Right ventricle myocardium inferior (tissue), 1 donor: ENCODE measurements at regions not wholly inside any gene's neighbourhood (a gene's known extent, or its start where the extent isn't known, plus 50 kb on each side); places are given as distances from the start of the nearest gene placed in this dataset.
"Not testable (repeated sequence)": the region's sequence is repeated elsewhere in the genome, so short reads cannot be mapped to it uniquely, and the experiment has no call there.

Source experiments
- ATAC-seq: fragments of 200-7000 bp; cut with Tn5 transposase; one replicate; pipeline ENCODE4 v1.9.1; 2020; ENCODE audit warnings: mild to moderate bottlenecking, moderate library complexity
- DNase-seq: peaks from one replicate; pipeline ENCODE4 v3.0.0; 2021; ENCODE audit errors: missing footprints
- intact Hi-C: fragments of 100-400 bp; cut with DNase I; formaldehyde crosslinking; loops from one replicate; pipeline ENCODE4 v1.11.0; 2022
- donor health status: DM: no; HTN: yes; CAD: no; lungs with severe emphysema.

GRCh38 chr2:107697385-107697784 lies 129.3 kb upstream of the RGPD4 start:
- no peak for ATAC-seq
- intact Hi-C loops: no loop called here
- no peak for DNase-seq

GRCh38 chr2:107698861-107699260 lies 127.8 kb upstream of the RGPD4 start:
- intact Hi-C loops: no loop called here
- DNase-seq: no peak
- no peak for ATAC-seq

DNA sequence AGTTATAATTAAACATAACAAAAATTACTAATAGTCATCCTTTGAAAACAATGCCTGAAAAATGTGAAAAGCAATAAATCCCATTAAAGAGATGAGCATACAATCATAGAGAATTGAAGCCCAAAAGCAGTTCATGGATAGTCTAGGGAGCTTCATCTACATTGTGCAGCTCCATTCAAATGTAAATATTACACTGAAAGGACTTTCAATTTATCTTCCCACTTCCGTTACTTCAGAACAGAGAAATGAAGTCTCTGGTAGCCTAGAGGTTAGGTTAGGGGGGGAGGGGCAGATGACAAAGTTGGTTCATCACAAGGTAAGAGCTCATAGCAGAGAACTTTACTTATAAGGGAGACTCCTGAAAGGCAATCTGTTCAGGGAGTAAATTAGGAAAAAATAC lies 126.6 kb upstream of the RGPD4 start:
- intact Hi-C loops: no loop called here
- DNase-seq (no peak), ATAC-seq (no peak)

DNA sequence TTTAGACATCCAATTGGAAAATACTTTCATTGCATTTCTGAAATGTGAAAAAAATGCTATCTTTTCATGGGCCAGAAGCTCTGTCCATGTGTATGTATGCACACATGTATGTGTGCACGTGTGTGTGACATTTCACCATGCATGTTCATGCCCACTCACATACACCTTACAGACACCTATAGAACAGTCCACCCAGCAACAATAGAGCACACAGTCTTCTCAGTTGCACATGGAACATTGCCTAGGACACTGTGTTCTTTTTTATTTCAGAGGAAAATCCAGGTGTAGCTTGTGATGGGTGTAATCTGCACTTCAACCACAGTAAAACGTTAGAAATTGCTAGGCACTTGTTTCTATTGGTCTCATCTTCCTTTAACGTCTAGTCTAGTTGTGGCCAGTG lies 114.8 kb upstream of the RGPD4 start:
- DNase-seq (no peak), ATAC-seq (no peak)
- intact Hi-C loops: no loop called here

- intact Hi-C loops: no loop called here
- ATAC-seq (no peak), DNase-seq (no peak)
These were observed 113.8 kb upstream of the RGPD4 start for GRCh38 chr2:107712857-107713256.

GRCh38 chr2:107717661-107718060 lies 109.0 kb upstream of the RGPD4 start:
- no peak for ATAC-seq
- DNase-seq: no peak
- intact Hi-C loops: no loop called here

DNA sequence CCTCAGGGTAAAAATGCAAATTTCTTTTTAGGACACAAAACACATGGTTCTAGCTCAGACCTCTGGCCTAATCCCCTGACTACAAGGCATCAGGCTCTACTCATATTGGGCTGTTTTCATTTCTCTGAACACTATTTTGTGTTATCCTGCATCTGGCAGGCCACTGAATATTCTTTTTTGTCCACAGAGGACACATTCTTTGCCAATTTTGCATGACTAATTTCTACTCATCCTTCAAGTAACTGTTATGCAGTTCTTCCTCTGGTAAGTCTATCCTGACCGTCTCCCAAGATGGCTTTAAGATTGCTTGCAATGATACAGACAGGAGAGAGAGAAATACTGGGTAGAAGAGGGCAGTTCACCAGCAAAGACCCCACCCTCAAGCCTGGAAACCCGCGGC lies 107.6 kb upstream of the RGPD4 start:
- no peak for DNase-seq
- no peak for ATAC-seq
- intact Hi-C loops: no loop called here

GRCh38 chr2:107719836-107720235 lies 106.9 kb upstream of the RGPD4 start:
- DNase-seq: no peak
- no peak for ATAC-seq
- intact Hi-C loops: no loop called here

- intact Hi-C loops: no loop called here
- ATAC-seq (no peak), DNase-seq (no peak)
These were observed 105.5 kb upstream of the RGPD4 start for GRCh38 chr2:107721178-107721577.

GRCh38 chr2:107721586-107721985 lies 105.1 kb upstream of the RGPD4 start:
- intact Hi-C loops: no loop called here
- DNase-seq (no peak), ATAC-seq (no peak)

DNA sequence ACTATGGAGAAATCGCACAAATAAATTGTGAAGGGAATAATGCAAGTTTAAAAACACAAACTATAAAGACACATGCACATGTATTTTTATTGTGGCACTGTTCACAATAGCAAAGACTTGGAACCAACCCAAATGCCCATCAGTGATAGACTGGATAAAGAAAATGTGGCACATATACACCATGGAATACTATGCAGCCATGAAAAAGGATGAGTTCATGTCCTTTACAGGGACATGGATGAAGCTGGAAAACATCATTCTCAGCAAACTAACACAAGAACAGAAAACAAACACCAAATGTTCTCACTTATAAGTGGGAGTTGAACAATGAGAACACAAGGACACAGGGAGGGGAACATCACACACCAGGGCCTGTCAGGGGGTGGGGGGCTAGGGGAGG lies 100.9 kb upstream of the RGPD4 start:
- DNase-seq, ATAC-seq, intact Hi-C loops: not testable (repeated sequence)

DNA sequence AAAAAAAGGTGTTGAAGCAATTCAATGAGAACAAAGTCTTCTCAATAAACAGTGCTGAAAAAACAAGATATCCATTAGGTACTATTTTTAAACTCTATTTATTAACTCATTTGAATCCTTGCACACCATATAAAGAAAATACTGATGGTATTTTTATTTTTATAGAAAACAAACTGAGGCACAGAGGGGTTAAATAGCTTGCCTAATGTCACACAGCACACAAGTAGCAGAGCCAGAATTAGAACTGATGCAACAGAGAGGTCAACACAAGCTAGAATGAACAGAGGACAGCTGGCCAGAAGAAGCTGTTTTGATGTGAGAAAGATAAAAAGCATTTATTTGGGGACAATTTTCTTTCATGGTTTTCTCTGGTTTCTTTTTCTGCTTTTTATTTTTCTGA lies 99.4 kb upstream of the RGPD4 start:
- DNase-seq (no peak), ATAC-seq (no peak)
- intact Hi-C loops: no loop called here

GRCh38 chr2:107728586-107728985 lies 98.1 kb upstream of the RGPD4 start:
- intact Hi-C loops: no loop called here
- ATAC-seq: no peak

GRCh38 chr2:107729440-107729839 lies 97.3 kb upstream of the RGPD4 start:
- ATAC-seq: no peak
- intact Hi-C loops: no loop called here
- DNase-seq: no peak

More at GRCh38 chr2:107728586-107728985, 98.1 kb upstream of the RGPD4 start:
- no peak for DNase-seq

GRCh38 chr2:107730898-107731297 lies 95.8 kb upstream of the RGPD4 start:
- no peak for ATAC-seq
- DNase-seq: no peak
- intact Hi-C loops: no loop called here

GRCh38 chr2:107731435-107731834 lies 95.3 kb upstream of the RGPD4 start:
- intact Hi-C loops: no loop called here
- ATAC-seq (no peak), DNase-seq (no peak)

GRCh38 chr2:107735201-107735600 lies 91.5 kb upstream of the RGPD4 start:
- DNase-seq (no peak), ATAC-seq (no peak)
- intact Hi-C loops: no loop called here

DNA sequence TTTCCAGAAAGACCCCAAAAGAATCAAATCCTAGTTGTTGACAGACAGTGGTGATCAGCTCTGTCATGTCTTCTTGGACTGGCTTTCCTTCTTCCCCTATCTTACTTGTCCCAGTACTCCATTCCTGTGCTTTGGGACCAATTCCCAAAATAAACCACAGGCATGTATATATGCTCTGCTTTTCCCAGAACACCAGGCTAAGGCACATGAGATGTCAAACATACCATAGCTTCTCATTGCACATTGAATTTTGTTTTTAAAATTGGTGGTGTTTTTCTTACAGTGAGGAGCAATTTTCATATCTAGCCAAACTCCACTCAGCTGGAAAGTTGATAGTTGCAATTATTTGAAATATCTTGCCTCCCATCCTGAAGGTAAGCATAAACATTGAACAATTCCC lies 88.9 kb upstream of the RGPD4 start:
- no peak for ATAC-seq
- intact Hi-C loops: no loop called here

DNA sequence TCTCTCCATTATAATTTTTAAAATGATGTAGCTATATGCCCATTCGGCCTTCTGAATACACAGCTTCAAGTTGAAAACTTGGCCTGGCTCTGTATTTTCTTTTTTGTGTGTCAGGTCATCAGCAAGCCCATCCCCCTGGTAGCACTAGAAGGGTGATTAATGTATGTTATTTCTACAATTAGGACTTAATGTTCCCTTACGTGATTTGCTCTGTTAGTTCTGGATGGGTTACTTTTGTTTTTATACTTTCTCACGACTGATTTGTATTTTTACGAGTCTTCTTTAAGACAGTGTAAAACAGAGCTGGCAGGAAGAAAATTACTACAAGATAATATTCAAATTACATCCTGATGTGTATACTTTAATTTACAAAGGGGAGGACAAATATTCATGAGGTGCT lies 88.4 kb upstream of the RGPD4 start:
- no peak for ATAC-seq
- no peak for DNase-seq

More for the DNA sequence above, 88.9 kb upstream of the RGPD4 start:
- no peak for DNase-seq

DNA sequence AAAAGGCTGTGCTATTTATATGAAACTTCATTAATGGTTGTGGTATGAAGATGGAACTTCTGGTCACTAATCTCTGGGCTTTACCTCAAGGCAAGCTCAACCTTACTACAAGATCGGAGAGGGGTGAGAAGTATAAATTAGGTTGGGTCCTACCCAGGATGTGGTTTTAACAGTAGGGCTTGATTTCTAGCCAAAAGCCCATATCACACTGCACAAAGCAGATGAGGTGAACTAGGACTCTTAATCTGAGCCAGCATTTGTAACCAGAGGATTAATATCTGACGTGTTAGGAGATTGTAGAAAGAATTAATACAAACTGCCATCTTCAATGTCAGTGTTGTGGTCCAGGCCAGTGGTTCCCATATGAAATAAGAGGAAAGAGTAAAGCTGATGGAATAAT lies 86.4 kb upstream of the RGPD4 start:
- intact Hi-C loops: no loop called here
- ATAC-seq (no peak), DNase-seq (no peak)

More for the DNA sequence above, 88.4 kb upstream of the RGPD4 start:
- intact Hi-C loops: no loop called here

GRCh38 chr2:107742460-107743027 lies 84.1 kb upstream of the RGPD4 start:
- DNase-seq (no peak), ATAC-seq (no peak)
- intact Hi-C loops: no loop called here
